Neural progenitor cell (in vitro differentiated cells): ENCODE measurements at regions not wholly inside any gene's neighbourhood (a gene's known extent, or its start where the extent isn't known, plus 50 kb on each side); places are given as distances from the start of the nearest gene placed in this dataset.

ENCODE experiments used
- DNase-seq: peaks from one replicate; pipeline ENCODE4 v3.0.0-alpha.2; 2016; ENCODE audit warnings: low spot score
- H2AFZ ChIP-seq: fragments of 200-600 bp; sonication (generic); replicated peaks from 2 replicates; pipeline ENCODE4 v1.6.1; 2016; ENCODE audit warnings: antibody characterized with exemption
- H3F3A ChIP-seq: fragments of 200-600 bp; sonication (generic); 2 replicates; pipeline ENCODE4 v1.6.1; 2016; ENCODE audit warnings: antibody characterized with exemption, low read depth
- H3K27ac ChIP-seq: fragments of 200-600 bp; sonication (generic); 2 replicates; pipeline ENCODE4 v1.5.1; 2016; ENCODE audit warnings: mild to moderate bottlenecking
- H3K27me3 ChIP-seq: fragments of 200-600 bp; sonication (generic); 2 replicates; pipeline ENCODE4 v1.6.1; 2016; ENCODE audit warnings: mild to moderate bottlenecking, moderate library complexity
- H3K36me3 ChIP-seq: fragments of 200-600 bp; sonication (generic); 2 replicates; pipeline ENCODE4 v1.5.1; 2016
- H3K4me1 ChIP-seq: fragments of 200-600 bp; sonication (generic); 2 replicates; pipeline ENCODE4 v1.6.1; 2016; ENCODE audit warnings: mixed run types
- H3K4me2 ChIP-seq: fragments of 200-600 bp; sonication (generic); 2 replicates; pipeline ENCODE4 v1.6.1; 2016
- H3K4me3 ChIP-seq: fragments of 200-600 bp; sonication (generic); 2 replicates; pipeline ENCODE4 v1.5.1; 2016
- H3K79me2 ChIP-seq: fragments of 200-600 bp; sonication (generic); 2 replicates; pipeline ENCODE4 v1.6.1; 2016; ENCODE audit warnings: low read depth
- H3K9ac ChIP-seq: fragments of 200-600 bp; sonication (generic); 2 replicates; pipeline ENCODE4 v1.6.1; 2016
- H3K9me3 ChIP-seq: fragments of 200-600 bp; sonication (generic); 2 replicates; pipeline ENCODE4 v1.5.1; 2016; ENCODE audit warnings: low read depth
- H4K20me1 ChIP-seq: fragments of 200-600 bp; sonication (generic); 2 replicates; pipeline ENCODE4 v1.6.1; 2016; ENCODE audit warnings: low read depth
- H3K27ac Mint-ChIP-seq: 3 replicates; pipeline ENCODE4 v1.8.0; 2021; ENCODE audit warnings: mixed read lengths
- H3K27me3 Mint-ChIP-seq: 2 replicates; pipeline ENCODE4 v1.8.0; 2022; ENCODE audit warnings: low read depth, mild to moderate bottlenecking, inconsistent platforms, moderate library complexity, mixed read lengths; ENCODE audit not compliant: insufficient read depth
- H3K36me3 Mint-ChIP-seq: 3 replicates; pipeline ENCODE4 v1.8.0; 2021; ENCODE audit warnings: mixed read lengths
- H3K4me1 Mint-ChIP-seq: 3 replicates; pipeline ENCODE4 v1.8.0; 2021; ENCODE audit warnings: mixed read lengths
- H3K4me3 Mint-ChIP-seq: 3 replicates; pipeline ENCODE4 v1.8.0; 2021; ENCODE audit warnings: mild to moderate bottlenecking, moderate library complexity, mixed read lengths
- H3K9me3 Mint-ChIP-seq: 3 replicates; pipeline ENCODE4 v1.8.0; 2020; ENCODE audit warnings: mixed read lengths
- EZH2 ChIP-seq: fragments of 200-600 bp; sonication (generic); IDR thresholded peaks from 2 replicates; pipeline ENCODE4 v1.6.1; 2017; ENCODE audit warnings: antibody characterized with exemption, mild to moderate bottlenecking, moderate library complexity
- EZH2phosphoT487 ChIP-seq: fragments of 200-600 bp; sonication (generic); IDR thresholded peaks from 2 replicates; pipeline ENCODE4 v1.6.1; 2017; ENCODE audit warnings: antibody characterized with exemption
- TF ChIP-seq, protein P1 (sequence below): fragments of 200-600 bp; sonication (generic); IDR thresholded peaks from 2 replicates; pipeline ENCODE4 v1.5.1; 2017; ENCODE audit warnings: antibody characterized with exemption, mild to moderate bottlenecking

- Histone ChIP-seq H3K27ac (no peak overlapping the region), H3K4me2 (no peak overlapping the region), H3K9ac (no peak overlapping the region), H4K20me1 (no peaks in the 10 kb centered on the region), H3K4me1 (peaks cover 23% of the 10 kb centered on the region), H3K27me3 (no peaks in the 10 kb centered on the region), H3K79me2 (no peaks in the 10 kb centered on the region), H3F3A (peaks cover 14% of the 10 kb centered on the region), H3K9me3 (peaks cover 10% of the 10 kb centered on the region), H3K36me3 (no peaks in the 10 kb centered on the region), H3K4me3 (no peak overlapping the region), H2AFZ (no peak overlapping the region)
- Mint-ChIP-seq H3K9me3 (peaks cover 11% of the 10 kb centered on the region), H3K27ac (no peak overlapping the region), H3K4me1 (no peaks in the 10 kb centered on the region), H3K27me3 (peaks cover 6% of the 10 kb centered on the region), H3K4me3 (no peak overlapping the region), H3K36me3 (no peaks in the 10 kb centered on the region)
- no peak for DNase-seq
- TF ChIP-seq EZH2 (no peak), EZH2phosphoT487 (no peak)
- TF ChIP-seq, protein P1, sequence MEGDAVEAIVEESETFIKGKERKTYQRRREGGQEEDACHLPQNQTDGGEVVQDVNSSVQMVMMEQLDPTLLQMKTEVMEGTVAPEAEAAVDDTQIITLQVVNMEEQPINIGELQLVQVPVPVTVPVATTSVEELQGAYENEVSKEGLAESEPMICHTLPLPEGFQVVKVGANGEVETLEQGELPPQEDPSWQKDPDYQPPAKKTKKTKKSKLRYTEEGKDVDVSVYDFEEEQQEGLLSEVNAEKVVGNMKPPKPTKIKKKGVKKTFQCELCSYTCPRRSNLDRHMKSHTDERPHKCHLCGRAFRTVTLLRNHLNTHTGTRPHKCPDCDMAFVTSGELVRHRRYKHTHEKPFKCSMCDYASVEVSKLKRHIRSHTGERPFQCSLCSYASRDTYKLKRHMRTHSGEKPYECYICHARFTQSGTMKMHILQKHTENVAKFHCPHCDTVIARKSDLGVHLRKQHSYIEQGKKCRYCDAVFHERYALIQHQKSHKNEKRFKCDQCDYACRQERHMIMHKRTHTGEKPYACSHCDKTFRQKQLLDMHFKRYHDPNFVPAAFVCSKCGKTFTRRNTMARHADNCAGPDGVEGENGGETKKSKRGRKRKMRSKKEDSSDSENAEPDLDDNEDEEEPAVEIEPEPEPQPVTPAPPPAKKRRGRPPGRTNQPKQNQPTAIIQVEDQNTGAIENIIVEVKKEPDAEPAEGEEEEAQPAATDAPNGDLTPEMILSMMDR = no peak
Observed at GRCh38 chr1:218025454-218025853, 259.6 kb upstream of the RRP15 start.

DNA sequence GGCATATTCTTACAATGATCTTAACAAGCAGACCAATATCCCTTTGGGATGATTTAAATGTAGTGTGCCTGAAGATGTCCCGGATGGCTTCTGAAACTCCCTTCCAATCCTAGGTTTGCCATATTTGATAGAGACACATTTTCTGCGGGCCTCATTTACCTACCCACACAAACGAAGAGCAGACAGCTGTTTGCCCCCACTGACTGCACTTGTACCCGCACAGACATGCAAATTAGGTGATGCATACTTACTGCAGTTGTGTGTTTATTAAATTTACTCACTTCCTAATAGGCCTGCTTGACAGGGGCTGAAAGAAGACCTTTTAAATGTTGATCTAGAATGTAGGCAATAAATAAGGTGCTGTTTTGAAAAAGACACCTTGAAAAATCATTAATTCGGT lies 257.9 kb upstream of the RRP15 start:
- H3K9me3 Mint-ChIP-seq = peaks cover 5% of the 10 kb centered on the region
- Histone ChIP-seq H3K4me3 (no peak overlapping the region), H4K20me1 (no peaks in the 10 kb centered on the region), H3K27me3 (no peaks in the 10 kb centered on the region), H3K27ac (no peak overlapping the region), H3K9me3 (no peaks in the 10 kb centered on the region), H3K4me2 (no peak overlapping the region), H3K36me3 (no peaks in the 10 kb centered on the region), H2AFZ (no peak overlapping the region), H3F3A (peaks cover 31% of the 10 kb centered on the region), H3K4me1 (peaks cover 40% of the 10 kb centered on the region), H3K9ac (no peak overlapping the region), H3K79me2 (no peaks in the 10 kb centered on the region)
- no peak overlapping the region for H3K4me3 Mint-ChIP-seq
- no peaks in the 10 kb centered on the region for H3K36me3 Mint-ChIP-seq
- DNase-seq = no peak
- TF ChIP-seq, protein P1 = no peak
- TF ChIP-seq EZH2phosphoT487 (no peak), EZH2 (no peak)
- peaks cover 10% of the 10 kb centered on the region for H3K4me1 Mint-ChIP-seq
- peaks cover 15% of the 10 kb centered on the region for H3K27me3 Mint-ChIP-seq
- H3K27ac Mint-ChIP-seq = no peak overlapping the region

DNA sequence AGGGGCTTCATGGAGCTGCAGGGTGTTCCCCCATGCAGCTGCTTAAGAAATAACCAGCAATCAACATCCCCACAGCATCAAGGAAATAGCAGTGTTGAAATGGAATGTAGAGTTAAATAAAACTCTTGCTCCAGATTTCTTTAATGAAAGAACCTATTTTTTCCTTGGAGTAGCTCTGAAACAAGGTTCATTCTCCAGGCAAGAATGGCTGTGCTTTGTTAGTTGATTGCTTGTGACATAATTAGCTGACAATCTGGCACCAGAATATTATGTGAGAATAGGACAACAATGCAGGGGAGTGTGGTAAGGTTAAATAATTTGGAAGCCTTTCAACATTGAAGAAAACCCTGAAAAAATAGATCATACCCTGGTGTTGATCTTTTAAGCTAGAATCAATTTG lies 254.2 kb upstream of the RRP15 start:
- Histone ChIP-seq H3K4me1 (peaks cover 55% of the 10 kb centered on the region), H3K9ac (no peak overlapping the region), H3K36me3 (no peaks in the 10 kb centered on the region), H3K79me2 (no peaks in the 10 kb centered on the region), H3K27ac (peak overlapping the region; percentile 16), H3K9me3 (no peaks in the 10 kb centered on the region), H3K27me3 (no peaks in the 10 kb centered on the region), H4K20me1 (no peaks in the 10 kb centered on the region), H2AFZ (no peak overlapping the region), H3F3A (peaks cover 32% of the 10 kb centered on the region), H3K4me2 (peak overlapping the region; percentile 30), H3K4me3 (no peak overlapping the region)
- no peak overlapping the region for H3K4me3 Mint-ChIP-seq
- no peak for DNase-seq
- H3K27me3 Mint-ChIP-seq = peaks cover 19% of the 10 kb centered on the region
- H3K36me3 Mint-ChIP-seq = no peaks in the 10 kb centered on the region
- TF ChIP-seq EZH2 = no peak
- TF ChIP-seq EZH2phosphoT487 = no peak
- no peaks in the 10 kb centered on the region for H3K9me3 Mint-ChIP-seq
- H3K27ac Mint-ChIP-seq = no peak overlapping the region
- peaks cover 27% of the 10 kb centered on the region for H3K4me1 Mint-ChIP-seq

DNA sequence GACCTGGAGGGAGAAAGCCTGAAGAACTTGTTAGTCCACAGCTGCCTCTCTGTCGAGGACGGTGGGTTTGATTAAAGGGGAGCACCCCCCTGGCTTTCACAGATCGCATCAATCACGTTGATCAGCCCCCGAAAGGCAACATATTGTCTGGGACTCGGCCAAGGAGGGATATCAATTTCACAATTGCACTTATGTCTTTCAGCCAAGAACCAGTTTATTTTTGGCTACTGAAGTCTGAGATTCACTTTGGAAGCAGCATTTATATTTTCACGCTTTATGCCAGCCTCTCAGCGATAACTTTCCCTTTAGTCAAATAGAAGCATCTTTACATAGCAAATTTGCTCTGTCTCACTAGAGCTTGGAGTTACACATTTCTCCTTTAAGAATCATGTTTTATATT lies 253.2 kb upstream of the RRP15 start:
- Histone ChIP-seq H2AFZ (peak overlapping the region; percentile 4), H3K79me2 (no peaks in the 10 kb centered on the region), H4K20me1 (no peaks in the 10 kb centered on the region), H3K36me3 (no peaks in the 10 kb centered on the region), H3K4me2 (peak overlapping the region; percentile 30), H3K27me3 (no peaks in the 10 kb centered on the region), H3K9ac (no peak overlapping the region), H3K9me3 (no peaks in the 10 kb centered on the region), H3K27ac (peak overlapping the region; percentile 48), H3K4me1 (peaks cover 55% of the 10 kb centered on the region), H3K4me3 (no peak overlapping the region), H3F3A (peaks cover 32% of the 10 kb centered on the region)
- Mint-ChIP-seq H3K27me3 (peaks cover 22% of the 10 kb centered on the region), H3K4me3 (no peak overlapping the region), H3K9me3 (no peaks in the 10 kb centered on the region), H3K36me3 (no peaks in the 10 kb centered on the region), H3K4me1 (peaks cover 27% of the 10 kb centered on the region), H3K27ac (no peak overlapping the region)
- TF ChIP-seq, protein P1 = no peak
- TF ChIP-seq EZH2 = no peak
- TF ChIP-seq EZH2phosphoT487 = no peak
- DNase-seq = peak; percentile 18
